ENCODE measurements at regions not wholly inside any gene's neighbourhood (a gene's known extent, or its start where the extent isn't known, plus 50 kb on each side); places are given as distances from the start of the nearest gene placed in this dataset.

DNA sequence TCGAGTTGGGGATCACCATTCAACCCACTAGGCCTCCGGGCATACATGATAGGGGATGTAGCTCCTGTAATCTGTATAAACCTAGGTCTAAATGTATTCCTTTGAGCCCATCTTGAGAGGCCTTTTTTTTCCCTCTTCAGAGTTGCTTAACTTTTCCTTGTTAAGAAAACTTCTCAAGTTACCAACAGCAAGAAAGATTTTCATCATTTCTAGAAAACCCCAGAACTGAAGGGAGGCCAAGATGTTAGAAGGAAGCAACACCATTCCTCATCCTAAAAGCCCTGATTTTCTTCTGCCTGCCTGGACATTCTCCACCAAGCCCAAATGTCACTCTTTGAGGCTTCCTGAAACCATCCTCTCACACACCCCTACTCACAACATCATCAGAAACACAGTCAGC, 79.4 kb downstream of the TMPRSS5 start:
- H3K27me3 ChIP-seq (ENCODE audit: insufficient read depth, low read length, poor library complexity, severe bottlenecking) = no peaks in the 10 kb centered on the region
- TF ChIP-seq, protein P1, sequence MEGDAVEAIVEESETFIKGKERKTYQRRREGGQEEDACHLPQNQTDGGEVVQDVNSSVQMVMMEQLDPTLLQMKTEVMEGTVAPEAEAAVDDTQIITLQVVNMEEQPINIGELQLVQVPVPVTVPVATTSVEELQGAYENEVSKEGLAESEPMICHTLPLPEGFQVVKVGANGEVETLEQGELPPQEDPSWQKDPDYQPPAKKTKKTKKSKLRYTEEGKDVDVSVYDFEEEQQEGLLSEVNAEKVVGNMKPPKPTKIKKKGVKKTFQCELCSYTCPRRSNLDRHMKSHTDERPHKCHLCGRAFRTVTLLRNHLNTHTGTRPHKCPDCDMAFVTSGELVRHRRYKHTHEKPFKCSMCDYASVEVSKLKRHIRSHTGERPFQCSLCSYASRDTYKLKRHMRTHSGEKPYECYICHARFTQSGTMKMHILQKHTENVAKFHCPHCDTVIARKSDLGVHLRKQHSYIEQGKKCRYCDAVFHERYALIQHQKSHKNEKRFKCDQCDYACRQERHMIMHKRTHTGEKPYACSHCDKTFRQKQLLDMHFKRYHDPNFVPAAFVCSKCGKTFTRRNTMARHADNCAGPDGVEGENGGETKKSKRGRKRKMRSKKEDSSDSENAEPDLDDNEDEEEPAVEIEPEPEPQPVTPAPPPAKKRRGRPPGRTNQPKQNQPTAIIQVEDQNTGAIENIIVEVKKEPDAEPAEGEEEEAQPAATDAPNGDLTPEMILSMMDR (conservative IDR thresholded peaks at IDR 0.05; ENCODE audit: low read length) = no peak
- no peak for TF ChIP-seq EZH2phosphoT487 (IDR thresholded peaks at IDR 0.05; ENCODE audit: borderline replicate concordance)
- no peak overlapping the region for H3K4me3 ChIP-seq (ENCODE audit: low read length, poor library complexity, severe bottlenecking)
- no peak overlapping the region for H3K9ac ChIP-seq (ENCODE audit: low read depth, low read length, poor library complexity, severe bottlenecking)
- H2AFZ ChIP-seq (ENCODE audit: low read length) = no peak overlapping the region
- no peaks in the 10 kb centered on the region for H3K79me2 ChIP-seq (ENCODE audit: insufficient read depth, low read length)
- no peak overlapping the region for H3K4me2 ChIP-seq (ENCODE audit: low read depth, low read length, poor library complexity, severe bottlenecking)
- no peaks in the 10 kb centered on the region for H3K36me3 ChIP-seq (ENCODE audit: insufficient read depth, low read length)
- no peaks in the 10 kb centered on the region for H3F3A ChIP-seq (ENCODE audit: low read depth)
- no peaks in the 10 kb centered on the region for H4K20me1 ChIP-seq (ENCODE audit: insufficient read depth, low read length, poor library complexity, severe bottlenecking)
- no peaks in the 10 kb centered on the region for H3K9me3 ChIP-seq (ENCODE audit: insufficient read depth, low read depth, low read length)
- no peaks in the 10 kb centered on the region for H3K9me2 ChIP-seq (replicated peaks; ENCODE audit: low read depth, low read length)
- H3K4me1 ChIP-seq (ENCODE audit: insufficient read depth, low read length, poor library complexity, severe bottlenecking) = no peaks in the 10 kb centered on the region

GRCh38 chr11:113623114-113623513, 83.0 kb downstream of the TMPRSS5 start:
- H3K36me3 ChIP-seq (ENCODE audit: insufficient read depth, low read length) = no peaks in the 10 kb centered on the region
- no peak overlapping the region for H3K4me2 ChIP-seq (ENCODE audit: low read depth, low read length, poor library complexity, severe bottlenecking)
- no peaks in the 10 kb centered on the region for H3K4me1 ChIP-seq (ENCODE audit: insufficient read depth, low read length, poor library complexity, severe bottlenecking)
- no peaks in the 10 kb centered on the region for H3K27me3 ChIP-seq (ENCODE audit: insufficient read depth, low read length, poor library complexity, severe bottlenecking)
- H4K20me1 ChIP-seq (ENCODE audit: insufficient read depth, low read length, poor library complexity, severe bottlenecking) = no peaks in the 10 kb centered on the region
- TF ChIP-seq, protein P1 (conservative IDR thresholded peaks at IDR 0.05; ENCODE audit: low read length) = no peak
- TF ChIP-seq EZH2phosphoT487 (IDR thresholded peaks at IDR 0.05; ENCODE audit: borderline replicate concordance) = no peak
- no peaks in the 10 kb centered on the region for H3K9me3 ChIP-seq (ENCODE audit: insufficient read depth, low read depth, low read length)
- no peaks in the 10 kb centered on the region for H3F3A ChIP-seq (ENCODE audit: low read depth)
- no peak overlapping the region for H2AFZ ChIP-seq (ENCODE audit: low read length)
- no peak overlapping the region for H3K9ac ChIP-seq (ENCODE audit: low read depth, low read length, poor library complexity, severe bottlenecking)
- no peaks in the 10 kb centered on the region for H3K9me2 ChIP-seq (replicated peaks; ENCODE audit: low read depth, low read length)
- H3K79me2 ChIP-seq (ENCODE audit: insufficient read depth, low read length) = no peaks in the 10 kb centered on the region
- no peak overlapping the region for H3K4me3 ChIP-seq (ENCODE audit: low read length, poor library complexity, severe bottlenecking)

GRCh38 chr11:113618360-113618759, 87.7 kb downstream of the TMPRSS5 start:
- Histone ChIP-seq H3K4me1 (ENCODE audit: insufficient read depth, low read length, poor library complexity, severe bottlenecking) (no peaks in the 10 kb centered on the region), H3K79me2 (ENCODE audit: insufficient read depth, low read length) (no peaks in the 10 kb centered on the region), H3K27me3 (ENCODE audit: insufficient read depth, low read length, poor library complexity, severe bottlenecking) (no peaks in the 10 kb centered on the region), H4K20me1 (ENCODE audit: insufficient read depth, low read length, poor library complexity, severe bottlenecking) (no peaks in the 10 kb centered on the region), H3K36me3 (ENCODE audit: insufficient read depth, low read length) (no peaks in the 10 kb centered on the region), H3K9me2 (replicated peaks; ENCODE audit: low read depth, low read length) (no peaks in the 10 kb centered on the region), H3F3A (ENCODE audit: low read depth) (no peaks in the 10 kb centered on the region), H3K9ac (ENCODE audit: low read depth, low read length, poor library complexity, severe bottlenecking) (no peak overlapping the region), H3K4me3 (ENCODE audit: low read length, poor library complexity, severe bottlenecking) (no peak overlapping the region), H3K9me3 (ENCODE audit: insufficient read depth, low read depth, low read length) (no peaks in the 10 kb centered on the region), H2AFZ (ENCODE audit: low read length) (no peak overlapping the region), H3K4me2 (ENCODE audit: low read depth, low read length, poor library complexity, severe bottlenecking) (no peak overlapping the region)
- TF ChIP-seq EZH2phosphoT487 (IDR thresholded peaks at IDR 0.05; ENCODE audit: borderline replicate concordance) = no peak
- TF ChIP-seq, protein P1 (conservative IDR thresholded peaks at IDR 0.05; ENCODE audit: low read length) = no peak

Measured in Loucy (cell line).